OCI-LY7 (cell line): ENCODE measurements at regions not wholly inside any gene's neighbourhood (a gene's known extent, or its start where the extent isn't known, plus 50 kb on each side); places are given as distances from the start of the nearest gene placed in this dataset.

Experiments
- BruUV-seq: library from RNA; stranded (reverse); fragments of 400-500 nt; replicated peaks from 2 replicates; lab custom pipeline; 2021; lab: Mats Ljungman, UMichigan
- CTCF ChIA-PET: fragments of 300-600 bp; sonication (Branson Sonifier 250); formaldehyde crosslinking; loops from one replicate; lab custom pipeline; 2022; ENCODE audit warnings: antibody characterized with exemption; ENCODE audit not compliant: unreplicated experiment; lab: Charles Lee
- POLR2A ChIA-PET: fragments of 300-600 bp; sonication (Branson Sonifier 250); formaldehyde crosslinking; loops from one replicate; lab custom pipeline; 2022; ENCODE audit warnings: antibody characterized with exemption; lab: Charles Lee
- DNase-seq: peaks from one replicate; pipeline ENCODE4 v3.0.0-alpha.2; 2015; ENCODE audit warnings: low spot score
- H2AFZ ChIP-seq: fragments of 200-600 bp; sonication (generic), shearing (Covaris generic); 2 replicates; pipeline ENCODE4 v1.6.1; 2014; ENCODE audit warnings: mild to moderate bottlenecking, antibody characterized with exemption, low read length, moderate library complexity
- H3K27ac ChIP-seq: fragments of 200-600 bp; sonication (generic); 2 replicates; pipeline ENCODE4 v1.5.1; 2014; ENCODE audit warnings: mixed run types, low read depth, mild to moderate bottlenecking, moderate library complexity, low read length, inconsistent platforms; ENCODE audit not compliant: poor library complexity, severe bottlenecking
- H3K36me3 ChIP-seq: fragments of 200-600 bp; sonication (generic); 2 replicates; pipeline ENCODE4 v1.6.1; 2014; ENCODE audit warnings: mild to moderate bottlenecking, antibody characterized with exemption, low read length, moderate library complexity, mixed read lengths; ENCODE audit not compliant: insufficient read depth
- H3K4me1 ChIP-seq: fragments of 200-600 bp; sonication (generic); 2 replicates; pipeline ENCODE4 v1.5.1; 2014; ENCODE audit warnings: mild to moderate bottlenecking, low read length; ENCODE audit not compliant: insufficient read depth, poor library complexity, severe bottlenecking
- H3K4me2 ChIP-seq: fragments of 200-600 bp; sonication (generic); 2 replicates; pipeline ENCODE4 v1.6.1; 2014; ENCODE audit warnings: mild to moderate bottlenecking, low read length
- H3K4me3 ChIP-seq: fragments of 200-600 bp; sonication (generic); 2 replicates; pipeline ENCODE4 v1.5.1; 2014; ENCODE audit warnings: mild to moderate bottlenecking, low read depth, low read length; ENCODE audit not compliant: poor library complexity, severe bottlenecking
- H3K79me2 ChIP-seq: fragments of 200-600 bp; sonication (generic); 2 replicates; pipeline ENCODE4 v1.6.1; 2016; ENCODE audit warnings: low read depth, mild to moderate bottlenecking, low read length, moderate library complexity, mixed read lengths; ENCODE audit not compliant: insufficient read depth
- H3K9me2 ChIP-seq: fragments of 200-600 bp; sonication (generic); 2 replicates; pipeline ENCODE4 v1.6.1; 2016; ENCODE audit warnings: mild to moderate bottlenecking, low read length, mixed read lengths; ENCODE audit not compliant: insufficient read depth
- H3K9me3 ChIP-seq: fragments of 200-600 bp; sonication (generic); 2 replicates; pipeline ENCODE4 v1.6.1; 2014; ENCODE audit warnings: mild to moderate bottlenecking, mixed run types, low read length, mixed read lengths
- H4K20me1 ChIP-seq: fragments of 200-600 bp; sonication (generic); 2 replicates; pipeline ENCODE4 v1.6.1; 2014; ENCODE audit warnings: mild to moderate bottlenecking, antibody characterized with exemption, low read length, moderate library complexity, mixed read lengths; ENCODE audit not compliant: insufficient read depth
- CTCF ChIP-seq: fragments of 200-600 bp; sonication (generic); conservative IDR thresholded peaks from 2 replicates; pipeline ENCODE4 v1.5.1; 2014; ENCODE audit warnings: mild to moderate bottlenecking, antibody characterized with exemption, low read length, moderate library complexity, mixed read lengths
- EZH2phosphoT487 ChIP-seq: fragments of 200-600 bp; sonication (generic); IDR thresholded peaks from 2 replicates; pipeline ENCODE4 v1.6.1; 2018; ENCODE audit warnings: low read depth, borderline replicate concordance, mild to moderate bottlenecking, mixed run types, antibody characterized with exemption, low read length, moderate library complexity, mixed read lengths
- intact Hi-C: fragments of 100-400 bp; cut with micrococcal nuclease; formaldehyde crosslinking; loops from one replicate; pipeline ENCODE4 v1.10.0; 2022; ENCODE audit not compliant: unreplicated experiment

- Histone ChIP-seq H4K20me1 (no peaks in the 10 kb centered on the region), H3K9me3 (no peaks in the 10 kb centered on the region), H3K4me1 (no peaks in the 10 kb centered on the region), H3K27ac (no peak overlapping the region), H2AFZ (no peak overlapping the region), H3K36me3 (no peaks in the 10 kb centered on the region), H3K9me2 (no peaks in the 10 kb centered on the region), H3K4me3 (no peak overlapping the region), H3K79me2 (no peaks in the 10 kb centered on the region), H3K4me2 (no peak overlapping the region)
- no TSS peak for BruUV-seq
- ChIA-PET POLR2A (interaction anchor here (0.5 kb wide), 1 partner anchor 164 kb away, joined by 3 read pairs; no protein-coding TSS in a partner anchor), CTCF (no interaction called here)
- TF ChIP-seq EZH2phosphoT487 (no peak), CTCF (no peak)
- intact Hi-C loops = no loop called here
- DNase-seq = no peak
These were observed 872.0 kb downstream of the BRD1 start for GRCh38 chr22:48955351-48956311.

- ChIA-PET CTCF (no interaction called here), POLR2A (interaction anchor here (1.0 kb wide), 1 partner anchor 76 kb away, joined by 3 read pairs; no protein-coding TSS in a partner anchor)
- Histone ChIP-seq H3K27ac (no peak overlapping the region), H2AFZ (no peak overlapping the region), H3K4me2 (no peak overlapping the region), H3K79me2 (no peaks in the 10 kb centered on the region), H3K9me3 (no peaks in the 10 kb centered on the region), H3K4me1 (no peaks in the 10 kb centered on the region), H4K20me1 (no peaks in the 10 kb centered on the region), H3K4me3 (no peak overlapping the region), H3K36me3 (no peaks in the 10 kb centered on the region), H3K9me2 (no peaks in the 10 kb centered on the region)
- no TSS peak for BruUV-seq
- intact Hi-C loops = no loop called here
- TF ChIP-seq EZH2phosphoT487 = no peak
- TF ChIP-seq CTCF = no peak
- no peak for DNase-seq
These were observed 872.8 kb downstream of the BRD1 start for GRCh38 chr22:48954781-48955311.
